Mesenchymal stem cell (in vitro differentiated cells and primary cell): ENCODE measurements at regions not wholly inside any gene's neighbourhood (a gene's known extent, or its start where the extent isn't known, plus 50 kb on each side); places are given as distances from the start of the nearest gene placed in this dataset.

Experiments used
- DNase-seq: peaks from one replicate; pipeline ENCODE4 v3.0.0-alpha.2; 2013
- H2AFZ ChIP-seq: one replicate; pipeline ENCODE4 v1.6.1; 2013; ENCODE audit warnings: low read depth, mild to moderate bottlenecking, control low read depth, inconsistent platforms, low read length, moderate library complexity
- H2AK5ac ChIP-seq: 2 replicates; pipeline ENCODE4 v1.6.1; 2013; ENCODE audit warnings: low read length, moderate library complexity, mild to moderate bottlenecking, inconsistent platforms; ENCODE audit not compliant: severe bottlenecking
- H2BK120ac ChIP-seq: one replicate; pipeline ENCODE4 v1.6.1; 2013; ENCODE audit warnings: low read depth, mild to moderate bottlenecking, inconsistent platforms, low read length, moderate library complexity
- H2BK12ac ChIP-seq, 2 experiments: one replicate each; pipeline ENCODE4 v1.6.1; 2013; ENCODE audit warnings: inconsistent platforms in 2 of 2, low read length in 2 of 2, mild to moderate bottlenecking in 2 of 2, moderate library complexity in 2 of 2, control low read depth in 1 of 2
- H2BK15ac ChIP-seq: one replicate; pipeline ENCODE4 v1.6.1; 2013; ENCODE audit warnings: mild to moderate bottlenecking, low read depth, inconsistent platforms; ENCODE audit not compliant: poor library complexity, severe bottlenecking
- H2BK5ac ChIP-seq: 2 replicates; pipeline ENCODE4 v1.6.1; 2013; ENCODE audit warnings: low read depth, mild to moderate bottlenecking, low read length, control low read depth, inconsistent platforms; ENCODE audit not compliant: poor library complexity, severe bottlenecking
- H3K14ac ChIP-seq, 2 experiments: one replicate each; pipeline ENCODE4 v1.6.1; 2013; ENCODE audit warnings: inconsistent platforms in 2 of 2, low read length in 2 of 2, control low read depth in 1 of 2, mild to moderate bottlenecking in 1 of 2, moderate library complexity in 1 of 2
- H3K18ac ChIP-seq, 2 experiments: one replicate each; pipeline ENCODE4 v1.6.1; 2013; ENCODE audit warnings: inconsistent platforms in 2 of 2, low read length in 2 of 2, control low read depth in 1 of 2, low read depth in 1 of 2, mild to moderate bottlenecking in 1 of 2
- H3K23ac ChIP-seq, 2 experiments: one replicate each; pipeline ENCODE4 v1.6.1; 2013; ENCODE audit warnings: inconsistent platforms in 2 of 2, low read length in 2 of 2, mild to moderate bottlenecking in 2 of 2, moderate library complexity in 2 of 2, control low read depth in 1 of 2
- H3K27ac ChIP-seq: 2 replicates; pipeline ENCODE4 v1.5.1; 2013; ENCODE audit warnings: mild to moderate bottlenecking, moderate library complexity, low read length, control low read depth, inconsistent platforms; ENCODE audit not compliant: poor library complexity, severe bottlenecking
- H3K27me3 ChIP-seq, 2 experiments: 2 replicates each; pipeline versions ENCODE4 v1.6.1 to v1.7.0; 2013; ENCODE audit warnings: low read length in 2 of 2, mild to moderate bottlenecking in 2 of 2, moderate library complexity in 2 of 2, control low read depth in 1 of 2, inconsistent platforms in 1 of 2; ENCODE audit not compliant: control insufficient read depth in 1 of 2, insufficient read depth in 1 of 2
- H3K36me3 ChIP-seq, 2 experiments: 2 replicates each; pipeline versions ENCODE4 v1.6.1 to v1.7.0; 2013; ENCODE audit warnings: low read length in 2 of 2, control low read depth in 1 of 2, inconsistent platforms in 1 of 2, low read depth in 1 of 2, mild to moderate bottlenecking in 1 of 2; ENCODE audit not compliant: insufficient read depth in 2 of 2, control insufficient read depth in 1 of 2
- H3K4ac ChIP-seq, 2 experiments: one replicate each; pipeline ENCODE4 v1.6.1; 2013; ENCODE audit warnings: inconsistent platforms in 2 of 2, low read length in 2 of 2, mild to moderate bottlenecking in 2 of 2, moderate library complexity in 2 of 2, control low read depth in 1 of 2, low read depth in 1 of 2
- H3K4me1 ChIP-seq: 2 replicates; pipeline ENCODE4 v1.6.1; 2013; ENCODE audit warnings: low read depth, low read length, control low read depth; ENCODE audit not compliant: control insufficient read depth, insufficient read depth
- H3K4me2 ChIP-seq: 2 replicates; pipeline ENCODE4 v1.6.1; 2013; ENCODE audit warnings: low read length, mild to moderate bottlenecking, inconsistent platforms; ENCODE audit not compliant: poor library complexity, severe bottlenecking
- H3K4me3 ChIP-seq, 2 experiments: 2 replicates each; pipeline versions ENCODE4 v1.5.1 to v1.7.0; 2013; ENCODE audit warnings: low read length in 2 of 2, mild to moderate bottlenecking in 2 of 2, control low read depth in 1 of 2, low read depth in 1 of 2; ENCODE audit not compliant: insufficient read depth in 1 of 2
- H3K79me1 ChIP-seq: replicated peaks from 2 replicates; pipeline ENCODE4 v1.6.1; 2013; ENCODE audit warnings: mild to moderate bottlenecking, control low read depth, low read length, inconsistent platforms; ENCODE audit not compliant: poor library complexity, severe bottlenecking
- H3K9ac ChIP-seq: 2 replicates; pipeline ENCODE4 v1.7.0; 2013; ENCODE audit warnings: mild to moderate bottlenecking, low read length, moderate library complexity
- H3K9me3 ChIP-seq: 2 replicates; pipeline ENCODE4 v1.7.0; 2013; ENCODE audit warnings: mild to moderate bottlenecking, low read length; ENCODE audit not compliant: control insufficient read depth
- H4K8ac ChIP-seq: one replicate; pipeline ENCODE4 v1.6.1; 2013; ENCODE audit warnings: inconsistent platforms, mild to moderate bottlenecking, low read length, moderate library complexity
- H4K91ac ChIP-seq: one replicate; pipeline ENCODE4 v1.6.1; 2013; ENCODE audit warnings: mild to moderate bottlenecking, low read length, inconsistent platforms
- WGBS: methylation state at CpG from one replicate; pipeline ENCODE4 v1.1.7; 2013; ENCODE audit warnings: mixed read lengths; 5-methylcytosine and 5-hydroxymethylcytosine counted together

GRCh38 chr14:32019276-32019675 lies 57.8 kb upstream of the ARHGAP5 start:
- Histone ChIP-seq H3K9ac (peak overlapping the region; percentile 52), H2BK15ac (no peak overlapping the region), H3K79me1 (no peaks in the 10 kb centered on the region), H3K14ac (no peak overlapping the region), H3K4me2 (no peak overlapping the region), H4K8ac (no peak overlapping the region), H2BK120ac (no peak overlapping the region), H3K4me1 (no peaks in the 10 kb centered on the region), H4K91ac (no peak overlapping the region), H3K36me3 (no peaks in the 10 kb centered on the region), H3K4me3 (no peak overlapping the region), H3K4ac (no peak overlapping the region), H3K18ac (no peak overlapping the region), H3K9me3 (no peaks in the 10 kb centered on the region), H3K23ac (no peak overlapping the region), H2AK5ac (no peak overlapping the region), H2BK5ac (no peak overlapping the region), H2AFZ (no peak overlapping the region), H3K27me3 (peaks cover 0 to 18% of the 10 kb centered on the region in 2 experiments), H3K27ac (no peak overlapping the region), H2BK12ac (no peak overlapping the region)
- DNase-seq = no peak
- 90% methylated on average over 7 of the region's 7 CpGs for WGBS

- Histone ChIP-seq H2BK5ac (no peak overlapping the region), H4K91ac (peak overlapping the region; percentile 83), H3K4me3 (no peak overlapping the region), H2BK15ac (no peak overlapping the region), H3K4me2 (no peak overlapping the region), H2AFZ (no peak overlapping the region), H3K18ac (peak overlapping the region in 1 of 2 experiments; percentile 50), H2BK120ac (no peak overlapping the region), H3K23ac (no peak overlapping the region), H2BK12ac (no peak overlapping the region), H3K27me3 (peaks cover 0 to 11% of the 10 kb centered on the region in 2 experiments), H3K36me3 (no peaks in the 10 kb centered on the region), H3K4me1 (no peaks in the 10 kb centered on the region), H3K27ac (no peak overlapping the region), H3K79me1 (no peaks in the 10 kb centered on the region), H3K9ac (no peak overlapping the region), H3K14ac (no peak overlapping the region), H4K8ac (peak overlapping the region; percentile 31), H3K4ac (peak overlapping the region in 1 of 2 experiments; percentile 77), H3K9me3 (peaks cover 2% of the 10 kb centered on the region), H2AK5ac (no peak overlapping the region)
- DNase-seq = no peak
- WGBS = 89% methylated on average over 4 of the region's 4 CpGs
These were observed 56.2 kb upstream of the ARHGAP5 start for GRCh38 chr14:32020882-32021281.

GRCh38 chr14:32021341-32021740 lies 55.8 kb upstream of the ARHGAP5 start:
- Histone ChIP-seq H3K4me1 (peaks cover 1% of the 10 kb centered on the region), H3K27me3 (peaks cover 0 to 10% of the 10 kb centered on the region in 2 experiments), H3K4me2 (no peak overlapping the region), H2BK120ac (no peak overlapping the region), H3K4me3 (no peak overlapping the region), H3K4ac (peak overlapping the region in 1 of 2 experiments; percentile 77), H3K9me3 (peaks cover 2% of the 10 kb centered on the region), H2AFZ (no peak overlapping the region), H2BK15ac (no peak overlapping the region), H3K27ac (no peak overlapping the region), H3K18ac (peak overlapping the region; percentile 46 to 64), H3K14ac (peak overlapping the region in 1 of 2 experiments; percentile 82), H3K9ac (no peak overlapping the region), H3K23ac (no peak overlapping the region), H4K91ac (peak overlapping the region; percentile 83), H2BK12ac (peak overlapping the region; percentile 82 to 93), H3K79me1 (no peaks in the 10 kb centered on the region), H4K8ac (peak overlapping the region; percentile 66), H2AK5ac (peak overlapping the region; percentile 38), H3K36me3 (no peaks in the 10 kb centered on the region), H2BK5ac (peak overlapping the region; percentile 3)
- 63% methylated on average over 3 of the region's 3 CpGs for WGBS
- DNase-seq = no peak

- DNase-seq = no peak
- H2BK15ac ChIP-seq = peak overlapping the region; percentile 26
- H3K23ac ChIP-seq = no peak overlapping the region
- H3K4me1 ChIP-seq = peaks cover 4% of the 10 kb centered on the region
- no peak overlapping the region for H2BK5ac ChIP-seq
- H3K36me3 ChIP-seq = no peaks in the 10 kb centered on the region
- H3K9ac ChIP-seq = no peak overlapping the region
- no peak overlapping the region for H3K27ac ChIP-seq
- H3K27me3 ChIP-seq = peaks cover 0 to 9% of the 10 kb centered on the region in 2 experiments
- H3K4me2 ChIP-seq = no peak overlapping the region
- H4K91ac ChIP-seq = no peak overlapping the region
- H3K79me1 ChIP-seq = no peaks in the 10 kb centered on the region
- H3K18ac ChIP-seq = peak overlapping the region in 1 of 2 experiments; percentile 87
- H3K9me3 ChIP-seq = peaks cover 2% of the 10 kb centered on the region
- H4K8ac ChIP-seq = no peak overlapping the region
- H2AK5ac ChIP-seq = no peak overlapping the region
- no peak overlapping the region for H3K4me3 ChIP-seq
- no peak overlapping the region for H2BK120ac ChIP-seq
- H2AFZ ChIP-seq = no peak overlapping the region
- 95% methylated on average over 4 of the region's 4 CpGs for WGBS
- H3K14ac ChIP-seq = peak overlapping the region in 1 of 2 experiments; percentile 48
- H2BK12ac ChIP-seq = peak overlapping the region in 1 of 2 experiments; percentile 74
- peak overlapping the region in 1 of 2 experiments; percentile 46 for H3K4ac ChIP-seq
These were observed 54.6 kb upstream of the ARHGAP5 start for GRCh38 chr14:32022525-32022924.
